ENCODE measurements at regions not wholly inside any gene's neighbourhood (a gene's known extent, or its start where the extent isn't known, plus 50 kb on each side); places are given as distances from the start of the nearest gene placed in this dataset.

GRCh38 chr3:20668411-20668810 lies 482.4 kb upstream of the SGO1 start:
- H3K27ac Mint-ChIP-seq = no peak overlapping the region
- peaks cover 11% of the 10 kb centered on the region for H3K4me1 Mint-ChIP-seq (ENCODE audit: unreplicated experiment)
- no peaks in the 10 kb centered on the region for H3K36me3 Mint-ChIP-seq
- TF ChIP-seq CTCF (conservative IDR thresholded peaks at IDR 0.05) = peak; percentile 26
- H3K27me3 Mint-ChIP-seq = no peaks in the 10 kb centered on the region
- no peak overlapping the region for H3K4me3 Mint-ChIP-seq
- no peaks in the 10 kb centered on the region for H3K9me3 Mint-ChIP-seq
- no peak for DNase-seq (ENCODE audit: extremely low spot score, unreplicated experiment)

GRCh38 chr3:20666091-20666490 lies 480.1 kb upstream of the SGO1 start:
- Mint-ChIP-seq H3K4me1 (ENCODE audit: unreplicated experiment) (peaks cover 11% of the 10 kb centered on the region), H3K36me3 (no peaks in the 10 kb centered on the region), H3K4me3 (no peak overlapping the region), H3K27ac (no peak overlapping the region), H3K9me3 (no peaks in the 10 kb centered on the region), H3K27me3 (no peaks in the 10 kb centered on the region)
- TF ChIP-seq CTCF (conservative IDR thresholded peaks at IDR 0.05) = no peak
- DNase-seq (ENCODE audit: extremely low spot score, unreplicated experiment) = no peak

- no peak for DNase-seq (ENCODE audit: extremely low spot score, unreplicated experiment)
- Mint-ChIP-seq H3K4me1 (ENCODE audit: unreplicated experiment) (no peaks in the 10 kb centered on the region), H3K27me3 (no peaks in the 10 kb centered on the region), H3K4me3 (no peak overlapping the region), H3K27ac (no peak overlapping the region), H3K9me3 (peaks cover 5% of the 10 kb centered on the region), H3K36me3 (no peaks in the 10 kb centered on the region)
- no peak for TF ChIP-seq CTCF (conservative IDR thresholded peaks at IDR 0.05)
Observed at GRCh38 chr3:20658491-20658890, 472.5 kb upstream of the SGO1 start.

GRCh38 chr3:20657560-20657959 lies 471.6 kb upstream of the SGO1 start:
- no peak for DNase-seq (ENCODE audit: extremely low spot score, unreplicated experiment)
- Mint-ChIP-seq H3K4me1 (ENCODE audit: unreplicated experiment) (no peaks in the 10 kb centered on the region), H3K9me3 (peaks cover 5% of the 10 kb centered on the region), H3K27me3 (no peaks in the 10 kb centered on the region), H3K36me3 (no peaks in the 10 kb centered on the region), H3K4me3 (no peak overlapping the region), H3K27ac (no peak overlapping the region)
- no peak for TF ChIP-seq CTCF (conservative IDR thresholded peaks at IDR 0.05)

- H3K9me3 Mint-ChIP-seq = peaks cover 12% of the 10 kb centered on the region
- H3K36me3 Mint-ChIP-seq = no peaks in the 10 kb centered on the region
- peaks cover 17% of the 10 kb centered on the region for H3K4me1 Mint-ChIP-seq (ENCODE audit: unreplicated experiment)
- no peak for TF ChIP-seq CTCF (conservative IDR thresholded peaks at IDR 0.05)
- no peak overlapping the region for H3K27ac Mint-ChIP-seq
- H3K27me3 Mint-ChIP-seq = no peaks in the 10 kb centered on the region
- no peak for DNase-seq (ENCODE audit: extremely low spot score, unreplicated experiment)
- no peak overlapping the region for H3K4me3 Mint-ChIP-seq
Observed at GRCh38 chr3:20652231-20652986, 466.4 kb upstream of the SGO1 start.
